Brain microvascular endothelial cell (primary cell): ENCODE measurements at regions not wholly inside any gene's neighbourhood (a gene's known extent, or its start where the extent isn't known, plus 50 kb on each side); places are given as distances from the start of the nearest gene placed in this dataset.

Experiments used
- DNase-seq: peaks from one replicate; pipeline ENCODE4 v3.0.0-alpha.2; 2020
- H3K27ac ChIP-seq: fragments of 250-450 bp; sonication (Bioruptor Pico); 2 replicates; pipeline ENCODE4 v1.5.1; 2020; ENCODE audit warnings: mild to moderate bottlenecking, moderate library complexity
- H3K27me3 ChIP-seq: fragments of 250-450 bp; sonication (Bioruptor Pico); replicated peaks from 2 replicates; pipeline ENCODE4 v1.5.1; 2020; ENCODE audit warnings: mild to moderate bottlenecking
- H3K36me3 ChIP-seq: fragments of 250-450 bp; sonication (Bioruptor Pico); replicated peaks from 2 replicates; pipeline ENCODE4 v1.5.1; 2020; ENCODE audit warnings: mild to moderate bottlenecking
- H3K4me3 ChIP-seq: 2 replicates; pipeline ENCODE4 v1.5.1; 2011; ENCODE audit warnings: low read depth, mild to moderate bottlenecking, control low read depth, low read length, moderate library complexity
- in situ Hi-C: cut with HindIII; loops from 2 replicates; pipeline ENCODE4 v1.10.0; 2017; ENCODE audit warnings: low sequenced_read_pairs, low pct_ligation_motif_present
- TF ChIP-seq, protein P1 (sequence below): IDR thresholded peaks from 2 replicates; pipeline ENCODE4 v1.5.1; 2011; ENCODE audit warnings: low read depth, mild to moderate bottlenecking, moderate library complexity, low read length, control low read depth, inconsistent platforms; ENCODE audit errors: missing control alignments

DNA sequence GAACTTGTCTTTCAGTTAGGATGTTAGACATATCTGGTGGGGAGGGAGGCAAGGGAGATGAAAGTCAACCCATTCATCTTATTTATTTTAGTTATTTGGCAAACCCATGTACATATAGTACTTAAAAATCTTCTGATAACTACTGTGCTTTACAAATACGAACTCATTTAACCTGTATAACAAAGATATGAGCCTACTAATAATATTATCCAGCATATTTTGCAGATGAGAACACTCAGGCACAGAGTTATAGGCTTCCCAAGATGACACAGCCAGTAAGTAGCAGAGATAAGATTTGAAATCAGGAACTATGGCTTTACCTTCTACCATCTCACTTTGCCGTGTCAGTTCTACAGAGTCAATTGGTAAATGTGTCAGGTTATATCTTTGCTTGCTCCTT, 262.6 kb upstream of the DOK6 start:
- TF ChIP-seq, protein P1, sequence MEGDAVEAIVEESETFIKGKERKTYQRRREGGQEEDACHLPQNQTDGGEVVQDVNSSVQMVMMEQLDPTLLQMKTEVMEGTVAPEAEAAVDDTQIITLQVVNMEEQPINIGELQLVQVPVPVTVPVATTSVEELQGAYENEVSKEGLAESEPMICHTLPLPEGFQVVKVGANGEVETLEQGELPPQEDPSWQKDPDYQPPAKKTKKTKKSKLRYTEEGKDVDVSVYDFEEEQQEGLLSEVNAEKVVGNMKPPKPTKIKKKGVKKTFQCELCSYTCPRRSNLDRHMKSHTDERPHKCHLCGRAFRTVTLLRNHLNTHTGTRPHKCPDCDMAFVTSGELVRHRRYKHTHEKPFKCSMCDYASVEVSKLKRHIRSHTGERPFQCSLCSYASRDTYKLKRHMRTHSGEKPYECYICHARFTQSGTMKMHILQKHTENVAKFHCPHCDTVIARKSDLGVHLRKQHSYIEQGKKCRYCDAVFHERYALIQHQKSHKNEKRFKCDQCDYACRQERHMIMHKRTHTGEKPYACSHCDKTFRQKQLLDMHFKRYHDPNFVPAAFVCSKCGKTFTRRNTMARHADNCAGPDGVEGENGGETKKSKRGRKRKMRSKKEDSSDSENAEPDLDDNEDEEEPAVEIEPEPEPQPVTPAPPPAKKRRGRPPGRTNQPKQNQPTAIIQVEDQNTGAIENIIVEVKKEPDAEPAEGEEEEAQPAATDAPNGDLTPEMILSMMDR: no peak
- no peaks in the 10 kb centered on the region for H3K36me3 ChIP-seq
- H3K4me3 ChIP-seq: no peak overlapping the region
- H3K27me3 ChIP-seq: no peaks in the 10 kb centered on the region
- no peak for DNase-seq
- in situ Hi-C loops: no loop called here
- H3K27ac ChIP-seq: no peak overlapping the region

DNA sequence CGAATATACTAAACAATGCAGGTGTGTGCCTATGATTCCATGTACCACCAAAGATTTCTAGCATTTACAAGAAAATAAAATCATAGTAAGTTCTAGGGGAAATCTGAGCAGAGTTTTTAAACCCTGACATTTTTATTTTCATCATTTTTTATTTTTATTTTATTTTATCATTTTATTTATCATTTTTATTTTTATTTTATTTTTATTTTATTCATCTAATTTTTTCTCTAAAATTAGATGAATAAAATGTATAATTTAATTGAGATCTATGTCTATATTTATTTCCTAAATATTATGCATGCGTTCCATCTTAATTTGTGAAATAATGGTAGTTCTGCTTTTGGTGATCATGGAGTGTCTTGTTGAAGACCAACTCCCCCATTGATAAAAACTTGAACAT, 257.6 kb upstream of the DOK6 start:
- Histone ChIP-seq H3K36me3 (no peaks in the 10 kb centered on the region), H3K27ac (no peak overlapping the region), H3K27me3 (no peaks in the 10 kb centered on the region), H3K4me3 (no peak overlapping the region)
- in situ Hi-C loops: no loop called here
- no peak for DNase-seq
- TF ChIP-seq, protein P1: no peak

DNA sequence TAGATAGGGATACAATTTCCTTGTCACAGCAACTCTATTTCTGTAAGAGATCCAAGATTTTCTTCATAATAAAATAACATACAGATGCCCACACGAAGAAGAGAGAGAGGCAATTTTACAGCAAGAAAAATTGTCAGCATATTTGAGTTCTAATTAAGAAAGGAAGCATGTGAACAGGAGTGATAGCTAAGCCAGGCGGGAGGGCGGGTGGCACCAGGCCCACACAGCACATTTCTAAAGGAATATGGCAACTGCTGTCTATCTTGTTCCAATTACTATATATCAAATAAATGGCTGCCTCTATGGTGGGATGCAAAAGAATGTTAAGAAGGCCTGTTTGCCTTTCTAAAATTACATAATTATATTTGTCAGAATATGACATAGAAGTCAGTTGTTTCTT, 248.3 kb upstream of the DOK6 start:
- TF ChIP-seq, protein P1: no peak
- Histone ChIP-seq H3K27me3 (no peaks in the 10 kb centered on the region), H3K27ac (no peak overlapping the region), H3K4me3 (no peak overlapping the region), H3K36me3 (no peaks in the 10 kb centered on the region)
- no peak for DNase-seq
- in situ Hi-C loops: no loop called here

DNA sequence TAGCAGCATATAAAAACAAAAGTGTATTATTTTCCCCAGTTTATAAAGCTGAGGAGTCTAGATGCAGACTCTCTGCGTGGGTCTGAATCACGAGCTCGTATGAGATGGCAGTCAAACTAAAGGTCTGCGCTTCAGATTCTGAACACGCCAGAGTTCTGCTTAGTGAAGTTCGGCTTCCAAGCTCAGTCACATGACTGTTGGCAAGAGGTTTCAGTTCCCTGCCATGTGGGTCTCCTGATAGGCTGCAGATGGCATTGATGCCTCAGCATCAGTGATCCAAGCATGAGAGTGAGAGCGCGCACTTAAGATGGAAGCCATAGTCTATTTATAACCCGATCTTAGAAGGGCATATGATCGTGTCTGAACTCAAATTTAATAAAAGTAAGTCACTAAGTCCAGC, 242.8 kb upstream of the DOK6 start:
- DNase-seq: no peak
- no peaks in the 10 kb centered on the region for H3K27me3 ChIP-seq
- no peak overlapping the region for H3K27ac ChIP-seq
- H3K4me3 ChIP-seq: no peak overlapping the region
- in situ Hi-C loops: no loop called here
- no peaks in the 10 kb centered on the region for H3K36me3 ChIP-seq
- TF ChIP-seq, protein P1: no peak

DNA sequence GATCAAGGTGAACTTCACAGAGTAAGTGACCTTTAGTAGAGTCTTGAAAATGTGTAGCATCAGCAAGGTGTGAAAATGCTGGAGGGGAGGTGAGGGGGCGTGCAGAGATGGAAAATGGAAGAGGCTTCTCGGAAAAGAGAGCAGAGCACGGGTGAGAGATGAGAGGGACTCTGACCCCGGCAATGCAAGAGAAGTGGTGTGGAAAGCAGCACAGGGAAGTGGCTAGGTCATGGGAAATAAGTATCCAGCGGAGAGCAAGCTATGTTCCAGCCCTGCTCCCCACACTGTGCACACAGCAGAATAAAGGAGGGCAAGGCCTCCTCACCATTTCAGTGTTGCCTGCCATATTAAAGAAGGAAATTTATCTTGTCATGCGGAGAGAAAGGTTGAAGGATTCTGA, 241.7 kb upstream of the DOK6 start:
- TF ChIP-seq, protein P1: no peak
- no peak overlapping the region for H3K27ac ChIP-seq
- DNase-seq: no peak
- H3K36me3 ChIP-seq: no peaks in the 10 kb centered on the region
- no peaks in the 10 kb centered on the region for H3K27me3 ChIP-seq
- H3K4me3 ChIP-seq: no peak overlapping the region
- in situ Hi-C loops: no loop called here

DNA sequence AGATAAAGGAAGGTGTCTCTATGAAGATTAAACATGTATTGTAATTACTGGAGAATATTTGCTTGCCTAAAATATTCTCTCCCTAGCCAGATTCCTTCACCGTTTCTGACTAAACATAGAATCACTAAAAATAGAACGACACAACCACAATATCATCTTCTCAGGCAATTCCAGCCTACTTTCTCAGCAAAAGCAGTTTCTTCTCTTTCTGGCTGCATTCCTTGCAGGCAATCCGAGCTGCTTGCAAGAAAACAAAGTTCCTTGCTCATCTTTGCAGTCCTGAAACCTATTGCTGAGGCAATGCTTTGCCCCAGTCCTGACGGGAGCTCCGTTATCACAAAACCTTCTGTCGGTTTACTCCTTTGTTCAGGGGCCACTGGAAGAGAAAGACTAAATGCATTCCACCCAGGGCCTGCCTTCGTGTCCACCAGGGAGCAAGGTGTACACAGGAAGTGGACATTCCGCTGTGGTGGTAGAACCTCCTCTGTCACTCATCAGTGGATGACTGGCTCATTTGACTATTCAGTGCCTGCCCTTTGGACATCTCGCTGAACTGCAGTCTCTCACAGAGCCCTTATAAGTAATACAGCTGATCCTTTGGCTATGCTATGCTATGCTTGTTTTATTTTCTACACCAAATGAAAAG, 239.2 kb upstream of the DOK6 start:
- Histone ChIP-seq H3K27me3 (no peaks in the 10 kb centered on the region), H3K36me3 (no peaks in the 10 kb centered on the region), H3K4me3 (no peak overlapping the region), H3K27ac (peak overlapping the region; percentile 16)
- in situ Hi-C loops: no loop called here
- DNase-seq: peak; percentile 62
- TF ChIP-seq, protein P1: no peak
